Stomach (tissue), 4 donors: ENCODE measurements at regions not wholly inside any gene's neighbourhood (a gene's known extent, or its start where the extent isn't known, plus 50 kb on each side); places are given as distances from the start of the nearest gene placed in this dataset.

Experiments
- EP300 ChIP-seq: sonication (generic); formaldehyde crosslinking; IDR thresholded peaks from one replicate; pipeline ENCODE4 v1.6.1; 2017; ENCODE audit warnings: antibody characterized with exemption
- POLR2A ChIP-seq, 4 donors: fragments of 450-650 bp; IDR thresholded peaks; one replicate each; pipeline ENCODE4 v1.6.1; 2016; ENCODE audit warnings: antibody characterized with exemption in 4 of 4, control low read depth in 2 of 4, mild to moderate bottlenecking in 1 of 4, moderate library complexity in 1 of 4
- POLR2AphosphoS5 ChIP-seq, 3 donors: sonication (generic); formaldehyde crosslinking; IDR thresholded peaks; one replicate each; pipeline ENCODE4 v1.6.1; 2016; ENCODE audit warnings: antibody characterized with exemption in 3 of 3
- TF ChIP-seq, protein P1 (sequence below), 7 experiments: fragments of 450-650 bp in 4 of 7; fragments of 200-600 bp in 3 of 7; sonication (generic) in 3 of 7; IDR thresholded peaks; one replicate each; pipeline ENCODE4 v1.5.1; 2016 to 2019; ENCODE audit warnings: antibody characterized with exemption in 7 of 7, control low read depth in 2 of 7, mild to moderate bottlenecking in 1 of 7

DNA sequence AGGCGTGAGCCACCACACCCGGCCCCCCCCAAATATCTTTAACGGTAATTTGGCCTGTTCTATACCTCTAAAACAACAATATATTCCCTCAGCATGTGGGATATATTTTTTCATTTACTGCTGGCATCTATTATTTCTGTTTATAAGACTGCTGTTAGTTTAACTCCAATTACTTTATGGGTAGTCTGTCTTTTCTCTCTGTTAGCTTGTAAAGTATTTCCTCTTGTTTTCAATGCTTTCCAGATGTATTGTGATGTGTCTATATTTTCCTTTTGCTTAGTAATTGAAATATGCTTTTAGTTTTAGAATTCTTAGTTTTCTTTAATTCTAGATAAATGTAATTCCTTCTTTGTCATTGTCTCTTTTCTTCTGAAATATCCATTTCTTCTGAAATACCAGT lies 445.8 kb downstream of the ANKRD50 start:
- TF ChIP-seq POLR2A (IDR thresholded peaks at IDR 0.05) (no peak), POLR2AphosphoS5 (IDR thresholded peaks at IDR 0.05) (no peak), EP300 (no peak)
- TF ChIP-seq, protein P1, sequence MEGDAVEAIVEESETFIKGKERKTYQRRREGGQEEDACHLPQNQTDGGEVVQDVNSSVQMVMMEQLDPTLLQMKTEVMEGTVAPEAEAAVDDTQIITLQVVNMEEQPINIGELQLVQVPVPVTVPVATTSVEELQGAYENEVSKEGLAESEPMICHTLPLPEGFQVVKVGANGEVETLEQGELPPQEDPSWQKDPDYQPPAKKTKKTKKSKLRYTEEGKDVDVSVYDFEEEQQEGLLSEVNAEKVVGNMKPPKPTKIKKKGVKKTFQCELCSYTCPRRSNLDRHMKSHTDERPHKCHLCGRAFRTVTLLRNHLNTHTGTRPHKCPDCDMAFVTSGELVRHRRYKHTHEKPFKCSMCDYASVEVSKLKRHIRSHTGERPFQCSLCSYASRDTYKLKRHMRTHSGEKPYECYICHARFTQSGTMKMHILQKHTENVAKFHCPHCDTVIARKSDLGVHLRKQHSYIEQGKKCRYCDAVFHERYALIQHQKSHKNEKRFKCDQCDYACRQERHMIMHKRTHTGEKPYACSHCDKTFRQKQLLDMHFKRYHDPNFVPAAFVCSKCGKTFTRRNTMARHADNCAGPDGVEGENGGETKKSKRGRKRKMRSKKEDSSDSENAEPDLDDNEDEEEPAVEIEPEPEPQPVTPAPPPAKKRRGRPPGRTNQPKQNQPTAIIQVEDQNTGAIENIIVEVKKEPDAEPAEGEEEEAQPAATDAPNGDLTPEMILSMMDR (IDR thresholded peaks at IDR 0.05) = no peak
